H9 (cell line): ENCODE measurements at regions not wholly inside any gene's neighbourhood (a gene's known extent, or its start where the extent isn't known, plus 50 kb on each side); places are given as distances from the start of the nearest gene placed in this dataset.
A peak's percentile ranks its signal among the peaks of the same experiment; 100 is the strongest.

Source experiments
- DNase-seq: peaks from one replicate; pipeline ENCODE4 v3.0.0-alpha.2; 2017
- H2AFZ ChIP-seq: one replicate; pipeline ENCODE4 v1.6.1; 2013; ENCODE audit warnings: mild to moderate bottlenecking, low read length, control low read depth, moderate library complexity
- H2AK5ac ChIP-seq: 2 replicates; pipeline ENCODE4 v1.6.1; 2013; ENCODE audit warnings: low read length, control low read depth, mixed read lengths; ENCODE audit not compliant: insufficient read length
- H2BK120ac ChIP-seq: one replicate; pipeline ENCODE4 v1.6.1; 2013; ENCODE audit warnings: low read depth, mild to moderate bottlenecking, low read length, control low read depth, inconsistent platforms; ENCODE audit not compliant: poor library complexity, severe bottlenecking
- H2BK12ac ChIP-seq: 2 replicates; pipeline ENCODE4 v1.6.1; 2013; ENCODE audit warnings: low read length, control low read depth, mixed read lengths, low read depth; ENCODE audit not compliant: insufficient read length
- H2BK15ac ChIP-seq: 2 replicates; pipeline ENCODE4 v1.6.1; 2013; ENCODE audit warnings: low read depth, low read length, control low read depth
- H2BK20ac ChIP-seq: one replicate; pipeline ENCODE4 v1.6.1; 2013; ENCODE audit warnings: low read depth, mild to moderate bottlenecking, low read length, control low read depth, inconsistent platforms; ENCODE audit not compliant: poor library complexity, severe bottlenecking
- H2BK5ac ChIP-seq: 2 replicates; pipeline ENCODE4 v1.6.1; 2013; ENCODE audit warnings: low read length, control low read depth, mixed read lengths; ENCODE audit not compliant: insufficient read length
- H3K14ac ChIP-seq: 2 replicates; pipeline ENCODE4 v1.6.1; 2013; ENCODE audit warnings: low read length, control low read depth; ENCODE audit not compliant: insufficient read depth
- H3K18ac ChIP-seq: 2 replicates; pipeline ENCODE4 v1.6.1; 2013; ENCODE audit warnings: low read depth, mild to moderate bottlenecking, mixed read lengths, low read length, control low read depth; ENCODE audit not compliant: insufficient read length
- H3K23ac ChIP-seq: 2 replicates; pipeline ENCODE4 v1.6.1; 2013; ENCODE audit warnings: low read length, control low read depth, mixed read lengths, low read depth; ENCODE audit not compliant: insufficient read length
- H3K23me2 ChIP-seq: 2 replicates; pipeline ENCODE4 v1.6.1; 2013; ENCODE audit warnings: low read depth, mild to moderate bottlenecking, mixed read lengths, low read length, control low read depth; ENCODE audit not compliant: insufficient read length, poor library complexity, severe bottlenecking
- H3K27ac ChIP-seq: 2 replicates; pipeline ENCODE4 v1.5.1; 2013; ENCODE audit warnings: low read length, control low read depth, mixed read lengths, low read depth; ENCODE audit not compliant: insufficient read length
- H3K27me3 ChIP-seq: 2 replicates; pipeline ENCODE4 v1.6.1; 2013; ENCODE audit warnings: low read length, control low read depth, inconsistent platforms; ENCODE audit not compliant: insufficient read depth
- H3K4ac ChIP-seq: 2 replicates; pipeline ENCODE4 v1.6.1; 2013; ENCODE audit warnings: low read depth, mild to moderate bottlenecking, control low read depth, inconsistent platforms, low read length, moderate library complexity
- H3K4me1 ChIP-seq: 2 replicates; pipeline ENCODE4 v1.6.1; 2013; ENCODE audit warnings: low read length, control low read depth, inconsistent platforms; ENCODE audit not compliant: insufficient read depth
- H3K4me2 ChIP-seq: 2 replicates; pipeline ENCODE4 v1.6.1; 2013; ENCODE audit warnings: low read length, control low read depth, mixed read lengths; ENCODE audit not compliant: insufficient read length, insufficient read depth
- H3K56ac ChIP-seq: 2 replicates; pipeline ENCODE4 v1.6.1; 2013; ENCODE audit warnings: low read depth, mild to moderate bottlenecking, mixed read lengths, low read length, control low read depth; ENCODE audit not compliant: insufficient read length
- H3K79me1 ChIP-seq: 2 replicates; pipeline ENCODE4 v1.6.1; 2013; ENCODE audit warnings: low read depth, mild to moderate bottlenecking, moderate library complexity, low read length, control low read depth, inconsistent platforms; ENCODE audit not compliant: insufficient read depth, poor library complexity, severe bottlenecking
- H3K79me2 ChIP-seq: 2 replicates; pipeline ENCODE4 v1.6.1; 2013; ENCODE audit warnings: low read length, control low read depth, inconsistent platforms; ENCODE audit not compliant: insufficient read depth
- H3K9ac ChIP-seq: 2 replicates; pipeline ENCODE4 v1.6.1; 2013; ENCODE audit warnings: low read length, control low read depth, mixed read lengths; ENCODE audit not compliant: insufficient read length; ENCODE audit errors: extremely low read depth
- H3K9me3 ChIP-seq: one replicate; pipeline ENCODE4 v1.6.1; 2013; ENCODE audit warnings: low read depth, low read length, inconsistent platforms; ENCODE audit not compliant: control insufficient read depth
- H3T11ph ChIP-seq: one replicate; pipeline ENCODE4 v1.6.1; 2013; ENCODE audit warnings: mild to moderate bottlenecking, low read length, control low read depth, inconsistent platforms
- H4K20me1 ChIP-seq: one replicate; pipeline ENCODE4 v1.6.1; 2013; ENCODE audit not compliant: control insufficient read depth, insufficient read length, insufficient read depth
- H4K5ac ChIP-seq: 2 replicates; pipeline ENCODE4 v1.6.1; 2013; ENCODE audit warnings: low read depth, mild to moderate bottlenecking, mixed read lengths, low read length, control low read depth; ENCODE audit not compliant: insufficient read length
- H4K8ac ChIP-seq: replicated peaks from 2 replicates; pipeline ENCODE4 v1.6.1; 2013; ENCODE audit warnings: low read length, control low read depth, mixed read lengths, low read depth; ENCODE audit not compliant: insufficient read length
- H4K91ac ChIP-seq: 2 replicates; pipeline ENCODE4 v1.6.1; 2013; ENCODE audit warnings: low read depth, mild to moderate bottlenecking, moderate library complexity, mixed read lengths, low read length, control low read depth; ENCODE audit not compliant: insufficient read length
- H3K27ac Mint-ChIP-seq, 3 experiments: 2 replicates in 2 of 3; 3 replicates in 1 of 3; pipeline ENCODE4 v1.8.0; 2020 to 2021; ENCODE audit warnings: mixed read lengths in 3 of 3, mild to moderate bottlenecking in 1 of 3, moderate library complexity in 1 of 3
- H3K27me3 Mint-ChIP-seq: 2 replicates; pipeline ENCODE4 v1.8.0; 2021; ENCODE audit warnings: low read depth, mild to moderate bottlenecking, moderate library complexity, mixed read lengths
- H3K36me3 Mint-ChIP-seq, 3 experiments: 2 replicates in 2 of 3; 3 replicates in 1 of 3; pipeline ENCODE4 v1.8.0; 2020 to 2021; ENCODE audit warnings: low read depth in 3 of 3, mixed read lengths in 3 of 3; ENCODE audit not compliant: insufficient read depth in 1 of 3
- H3K4me1 Mint-ChIP-seq, 2 experiments: 2 replicates each; pipeline ENCODE4 v1.8.0; 2020; ENCODE audit warnings: mixed read lengths in 2 of 2
- H3K4me3 Mint-ChIP-seq, 2 experiments: 2 replicates in 1 of 2; 3 replicates in 1 of 2; pipeline ENCODE4 v1.8.0; 2020 to 2021; ENCODE audit warnings: mild to moderate bottlenecking in 2 of 2, mixed read lengths in 2 of 2, moderate library complexity in 1 of 2
- H3K9me3 Mint-ChIP-seq, 2 experiments: 2 replicates in 1 of 2; 3 replicates in 1 of 2; pipeline ENCODE4 v1.8.0; 2020; ENCODE audit warnings: mild to moderate bottlenecking in 2 of 2, mixed read lengths in 2 of 2, moderate library complexity in 1 of 2
- WGBS: extraction: QIAGEN DNeasy Blood & Tissue Kit; methylation state at CpG from one replicate; pipeline ENCODE4 v1.1.7; 2013; ENCODE audit warnings: missing lambda C conversion rate, low lambda C conversion rate, mixed read lengths; ENCODE audit not compliant: insufficient read length; ENCODE audit errors: extremely low coverage; 5-methylcytosine and 5-hydroxymethylcytosine counted together
- TF ChIP-seq, protein P1 (sequence below): fragments of 200-600 bp; sonication (generic); conservative IDR thresholded peaks from 3 replicates; pipeline ENCODE4 v1.8.0; 2021; ENCODE audit warnings: antibody characterized with exemption, mild to moderate bottlenecking

DNA sequence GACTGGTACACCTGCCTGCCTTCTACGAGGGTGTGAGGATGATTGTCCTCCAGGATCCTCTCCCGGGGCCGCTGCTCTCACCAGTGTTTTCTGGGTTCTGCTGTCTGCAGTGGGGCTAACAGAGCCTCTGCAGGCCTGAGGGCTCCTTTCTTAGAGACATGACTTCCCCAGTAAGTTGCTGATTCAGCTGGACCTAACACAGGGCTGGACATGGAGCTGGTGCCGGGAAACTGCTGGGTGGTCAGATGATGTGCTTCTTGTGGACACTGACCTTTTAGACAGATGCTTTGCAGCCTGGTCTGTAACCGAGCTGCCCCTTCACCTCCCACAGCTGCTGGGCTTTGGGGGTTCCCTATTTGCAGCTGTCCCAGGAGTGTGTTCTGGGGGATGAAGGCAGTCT, 71.5 kb downstream of the FOXL1 start:
- Histone ChIP-seq H3T11ph (no peak overlapping the region), H2BK5ac (no peak overlapping the region), H3K27me3 (no peaks in the 10 kb centered on the region), H3K9me3 (no peaks in the 10 kb centered on the region), H3K23me2 (no peaks in the 10 kb centered on the region), H3K4me1 (no peaks in the 10 kb centered on the region), H3K79me2 (no peaks in the 10 kb centered on the region), H4K20me1 (no peaks in the 10 kb centered on the region), H3K4me2 (no peak overlapping the region), H3K56ac (no peak overlapping the region), H3K27ac (no peak overlapping the region), H2BK12ac (no peak overlapping the region), H3K9ac (no peak overlapping the region), H2AK5ac (no peak overlapping the region), H4K5ac (no peak overlapping the region), H3K14ac (no peak overlapping the region), H3K79me1 (no peaks in the 10 kb centered on the region), H2BK15ac (no peak overlapping the region), H3K18ac (no peak overlapping the region), H2BK120ac (no peak overlapping the region), H3K4ac (no peak overlapping the region), H2BK20ac (no peak overlapping the region), H4K8ac (no peak overlapping the region), H3K23ac (no peak overlapping the region), H4K91ac (no peak overlapping the region), H2AFZ (no peak overlapping the region)
- Mint-ChIP-seq H3K9me3 (peaks cover 13 to 17% of the 10 kb centered on the region in 2 experiments), H3K36me3 (peaks cover 0 to 10% (median 5%) of the 10 kb centered on the region in 3 experiments; a peak in 4 of 7 replicates), H3K4me1 (peaks cover 0 to 8% of the 10 kb centered on the region in 2 experiments; a peak in 1 of 4 replicates), H3K27ac (peak overlapping the region in 1 of 3 experiments; percentile 70; a peak in 1 of 7 replicates), H3K27me3 (peaks cover 16% of the 10 kb centered on the region), H3K4me3 (no peak overlapping the region)
- DNase-seq = no peak
- WGBS = no CpG with 5 or more reads among the region's 5 CpGs
- TF ChIP-seq, protein P1, sequence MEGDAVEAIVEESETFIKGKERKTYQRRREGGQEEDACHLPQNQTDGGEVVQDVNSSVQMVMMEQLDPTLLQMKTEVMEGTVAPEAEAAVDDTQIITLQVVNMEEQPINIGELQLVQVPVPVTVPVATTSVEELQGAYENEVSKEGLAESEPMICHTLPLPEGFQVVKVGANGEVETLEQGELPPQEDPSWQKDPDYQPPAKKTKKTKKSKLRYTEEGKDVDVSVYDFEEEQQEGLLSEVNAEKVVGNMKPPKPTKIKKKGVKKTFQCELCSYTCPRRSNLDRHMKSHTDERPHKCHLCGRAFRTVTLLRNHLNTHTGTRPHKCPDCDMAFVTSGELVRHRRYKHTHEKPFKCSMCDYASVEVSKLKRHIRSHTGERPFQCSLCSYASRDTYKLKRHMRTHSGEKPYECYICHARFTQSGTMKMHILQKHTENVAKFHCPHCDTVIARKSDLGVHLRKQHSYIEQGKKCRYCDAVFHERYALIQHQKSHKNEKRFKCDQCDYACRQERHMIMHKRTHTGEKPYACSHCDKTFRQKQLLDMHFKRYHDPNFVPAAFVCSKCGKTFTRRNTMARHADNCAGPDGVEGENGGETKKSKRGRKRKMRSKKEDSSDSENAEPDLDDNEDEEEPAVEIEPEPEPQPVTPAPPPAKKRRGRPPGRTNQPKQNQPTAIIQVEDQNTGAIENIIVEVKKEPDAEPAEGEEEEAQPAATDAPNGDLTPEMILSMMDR = no peak
